HepG2 (cell line): ENCODE measurements at regions not wholly inside any gene's neighbourhood (a gene's known extent, or its start where the extent isn't known, plus 50 kb on each side); places are given as distances from the start of the nearest gene placed in this dataset.
A peak's percentile ranks its signal among the peaks of the same experiment; 100 is the strongest.

Experiments used
- CBFB ChIP-seq: sonication (generic); formaldehyde crosslinking; IDR thresholded peaks from 2 replicates; pipeline ENCODE4 v1.4.0; 2020; ENCODE audit warnings: missing genetic modification reagents
- KAT7 ChIP-seq: IDR thresholded peaks from 2 replicates; pipeline ENCODE4 v1.6.1; 2018; ENCODE audit warnings: borderline replicate concordance, missing compliant biosample characterization
- RFXAP ChIP-seq: sonication (generic); formaldehyde crosslinking; IDR thresholded peaks from 2 replicates; pipeline ENCODE4 v1.4.0; 2020; ENCODE audit warnings: missing genetic modification reagents, borderline replicate concordance
- SIN3A ChIP-seq: IDR thresholded peaks from 2 replicates; pipeline ENCODE4 v1.6.1; 2011; ENCODE audit warnings: low read depth, mild to moderate bottlenecking, control low read depth, low read length, borderline replicate concordance
- SRF ChIP-seq: IDR thresholded peaks from 2 replicates; pipeline ENCODE4 v1.6.1; 2011; ENCODE audit warnings: mild to moderate bottlenecking, low read depth, low read length, moderate library complexity
- ZNF468 ChIP-seq: sonication (generic); formaldehyde crosslinking; IDR thresholded peaks from 2 replicates; pipeline ENCODE4 v1.8.0; 2022; ENCODE audit warnings: mild to moderate bottlenecking, moderate library complexity, missing genetic modification reagents
- ZZZ3 ChIP-seq: sonication (generic); formaldehyde crosslinking; IDR thresholded peaks from 2 replicates; pipeline ENCODE4 v1.4.0; 2020; ENCODE audit warnings: missing genetic modification reagents, mild to moderate bottlenecking, borderline replicate concordance
- TF ChIP-seq, protein P1 (sequence below), 2 experiments: IDR thresholded peaks; 2 replicates each; pipeline ENCODE4 v1.6.1; 2011 to 2012; ENCODE audit warnings: low read length in 2 of 2, borderline replicate concordance in 1 of 2, low read depth in 1 of 2, mild to moderate bottlenecking in 1 of 2, moderate library complexity in 1 of 2
- TF ChIP-seq, protein P2 (sequence below): sonication (generic); formaldehyde crosslinking; IDR thresholded peaks from 2 replicates; pipeline ENCODE4 v1.4.0; 2020; ENCODE audit warnings: missing genetic modification reagents, borderline replicate concordance
- TF ChIP-seq, protein P3 (sequence below): sonication (generic); formaldehyde crosslinking; IDR thresholded peaks from 2 replicates; pipeline ENCODE4 v1.4.0; 2020; ENCODE audit warnings: missing genetic modification reagents, borderline replicate concordance
- TF ChIP-seq, protein P4 (sequence below): sonication (generic); formaldehyde crosslinking; IDR thresholded peaks from 2 replicates; pipeline ENCODE4 v1.9.0; 2021; ENCODE audit warnings: missing genetic modification reagents, borderline replicate concordance
- TF ChIP-seq, protein P5 (sequence below): sonication (generic); formaldehyde crosslinking; IDR thresholded peaks from 2 replicates; pipeline ENCODE4 v1.5.0; 2020; ENCODE audit warnings: missing genetic modification reagents
- TF ChIP-seq, protein P6 (sequence below): sonication (generic); formaldehyde crosslinking; conservative IDR thresholded peaks from 2 replicates; pipeline ENCODE4 v1.4.0; 2020; ENCODE audit warnings: missing genetic modification reagents

DNA sequence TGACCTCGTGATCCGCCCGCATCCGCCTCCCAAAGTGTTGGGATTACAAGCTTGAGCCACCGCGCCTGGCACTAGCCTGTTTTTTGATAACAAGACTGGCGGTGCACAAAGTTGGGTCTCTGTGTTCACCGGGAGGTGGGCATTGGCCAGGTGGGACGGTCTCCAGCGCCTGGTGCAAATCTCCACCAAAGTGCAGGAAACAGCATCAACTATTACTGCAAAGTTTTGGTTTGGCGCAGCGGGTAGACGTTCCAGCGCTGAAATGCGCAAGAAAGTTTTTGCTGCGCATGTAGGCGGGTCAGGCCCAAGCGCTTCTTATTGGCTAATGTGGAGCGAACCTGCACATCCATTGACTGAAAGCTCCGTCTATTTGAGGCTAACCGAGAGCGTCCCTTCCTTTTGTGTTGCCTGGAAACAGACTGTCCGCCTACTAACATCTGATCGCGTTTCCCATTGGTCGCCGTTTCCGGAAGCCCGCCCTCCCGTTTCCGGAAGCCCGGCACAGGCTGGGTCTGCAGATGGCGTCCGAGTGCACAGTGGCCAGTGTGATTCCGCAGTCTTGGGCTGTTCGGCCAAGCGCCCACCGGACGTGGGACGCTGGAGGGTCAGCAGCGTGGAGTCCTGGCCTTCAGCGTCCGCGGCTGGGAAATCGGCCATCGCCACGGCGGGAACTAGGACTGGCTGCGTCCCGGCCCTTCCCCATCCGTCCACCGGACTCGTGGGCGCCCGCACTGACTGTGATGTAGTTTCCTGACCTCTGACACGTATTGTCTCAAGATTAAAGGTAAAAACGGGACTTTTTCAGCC lies 53.3 kb upstream of the ZNF527 start (continued):
- TF ChIP-seq, protein P1, sequence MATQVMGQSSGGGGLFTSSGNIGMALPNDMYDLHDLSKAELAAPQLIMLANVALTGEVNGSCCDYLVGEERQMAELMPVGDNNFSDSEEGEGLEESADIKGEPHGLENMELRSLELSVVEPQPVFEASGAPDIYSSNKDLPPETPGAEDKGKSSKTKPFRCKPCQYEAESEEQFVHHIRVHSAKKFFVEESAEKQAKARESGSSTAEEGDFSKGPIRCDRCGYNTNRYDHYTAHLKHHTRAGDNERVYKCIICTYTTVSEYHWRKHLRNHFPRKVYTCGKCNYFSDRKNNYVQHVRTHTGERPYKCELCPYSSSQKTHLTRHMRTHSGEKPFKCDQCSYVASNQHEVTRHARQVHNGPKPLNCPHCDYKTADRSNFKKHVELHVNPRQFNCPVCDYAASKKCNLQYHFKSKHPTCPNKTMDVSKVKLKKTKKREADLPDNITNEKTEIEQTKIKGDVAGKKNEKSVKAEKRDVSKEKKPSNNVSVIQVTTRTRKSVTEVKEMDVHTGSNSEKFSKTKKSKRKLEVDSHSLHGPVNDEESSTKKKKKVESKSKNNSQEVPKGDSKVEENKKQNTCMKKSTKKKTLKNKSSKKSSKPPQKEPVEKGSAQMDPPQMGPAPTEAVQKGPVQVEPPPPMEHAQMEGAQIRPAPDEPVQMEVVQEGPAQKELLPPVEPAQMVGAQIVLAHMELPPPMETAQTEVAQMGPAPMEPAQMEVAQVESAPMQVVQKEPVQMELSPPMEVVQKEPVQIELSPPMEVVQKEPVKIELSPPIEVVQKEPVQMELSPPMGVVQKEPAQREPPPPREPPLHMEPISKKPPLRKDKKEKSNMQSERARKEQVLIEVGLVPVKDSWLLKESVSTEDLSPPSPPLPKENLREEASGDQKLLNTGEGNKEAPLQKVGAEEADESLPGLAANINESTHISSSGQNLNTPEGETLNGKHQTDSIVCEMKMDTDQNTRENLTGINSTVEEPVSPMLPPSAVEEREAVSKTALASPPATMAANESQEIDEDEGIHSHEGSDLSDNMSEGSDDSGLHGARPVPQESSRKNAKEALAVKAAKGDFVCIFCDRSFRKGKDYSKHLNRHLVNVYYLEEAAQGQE (IDR thresholded peaks at IDR 0.05; ENCODE audit: borderline replicate concordance in 1 of 2, low read depth in 1 of 2, low read length in 2 of 2): peak in 1 of 2 experiments; percentile 50; a peak in 1 of 4 replicates
- no peak for TF ChIP-seq ZNF468
- TF ChIP-seq, protein P2, sequence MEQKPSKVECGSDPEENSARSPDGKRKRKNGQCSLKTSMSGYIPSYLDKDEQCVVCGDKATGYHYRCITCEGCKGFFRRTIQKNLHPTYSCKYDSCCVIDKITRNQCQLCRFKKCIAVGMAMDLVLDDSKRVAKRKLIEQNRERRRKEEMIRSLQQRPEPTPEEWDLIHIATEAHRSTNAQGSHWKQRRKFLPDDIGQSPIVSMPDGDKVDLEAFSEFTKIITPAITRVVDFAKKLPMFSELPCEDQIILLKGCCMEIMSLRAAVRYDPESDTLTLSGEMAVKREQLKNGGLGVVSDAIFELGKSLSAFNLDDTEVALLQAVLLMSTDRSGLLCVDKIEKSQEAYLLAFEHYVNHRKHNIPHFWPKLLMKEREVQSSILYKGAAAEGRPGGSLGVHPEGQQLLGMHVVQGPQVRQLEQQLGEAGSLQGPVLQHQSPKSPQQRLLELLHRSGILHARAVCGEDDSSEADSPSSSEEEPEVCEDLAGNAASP (CRISPR knock-in tag): no peak
- TF ChIP-seq ZZZ3 (CRISPR knock-in tag): peak; percentile 27; the same call in 1 of the 2 replicates
- no peak; the same call in 1 of the 2 replicates for TF ChIP-seq SRF
- TF ChIP-seq, protein P3, sequence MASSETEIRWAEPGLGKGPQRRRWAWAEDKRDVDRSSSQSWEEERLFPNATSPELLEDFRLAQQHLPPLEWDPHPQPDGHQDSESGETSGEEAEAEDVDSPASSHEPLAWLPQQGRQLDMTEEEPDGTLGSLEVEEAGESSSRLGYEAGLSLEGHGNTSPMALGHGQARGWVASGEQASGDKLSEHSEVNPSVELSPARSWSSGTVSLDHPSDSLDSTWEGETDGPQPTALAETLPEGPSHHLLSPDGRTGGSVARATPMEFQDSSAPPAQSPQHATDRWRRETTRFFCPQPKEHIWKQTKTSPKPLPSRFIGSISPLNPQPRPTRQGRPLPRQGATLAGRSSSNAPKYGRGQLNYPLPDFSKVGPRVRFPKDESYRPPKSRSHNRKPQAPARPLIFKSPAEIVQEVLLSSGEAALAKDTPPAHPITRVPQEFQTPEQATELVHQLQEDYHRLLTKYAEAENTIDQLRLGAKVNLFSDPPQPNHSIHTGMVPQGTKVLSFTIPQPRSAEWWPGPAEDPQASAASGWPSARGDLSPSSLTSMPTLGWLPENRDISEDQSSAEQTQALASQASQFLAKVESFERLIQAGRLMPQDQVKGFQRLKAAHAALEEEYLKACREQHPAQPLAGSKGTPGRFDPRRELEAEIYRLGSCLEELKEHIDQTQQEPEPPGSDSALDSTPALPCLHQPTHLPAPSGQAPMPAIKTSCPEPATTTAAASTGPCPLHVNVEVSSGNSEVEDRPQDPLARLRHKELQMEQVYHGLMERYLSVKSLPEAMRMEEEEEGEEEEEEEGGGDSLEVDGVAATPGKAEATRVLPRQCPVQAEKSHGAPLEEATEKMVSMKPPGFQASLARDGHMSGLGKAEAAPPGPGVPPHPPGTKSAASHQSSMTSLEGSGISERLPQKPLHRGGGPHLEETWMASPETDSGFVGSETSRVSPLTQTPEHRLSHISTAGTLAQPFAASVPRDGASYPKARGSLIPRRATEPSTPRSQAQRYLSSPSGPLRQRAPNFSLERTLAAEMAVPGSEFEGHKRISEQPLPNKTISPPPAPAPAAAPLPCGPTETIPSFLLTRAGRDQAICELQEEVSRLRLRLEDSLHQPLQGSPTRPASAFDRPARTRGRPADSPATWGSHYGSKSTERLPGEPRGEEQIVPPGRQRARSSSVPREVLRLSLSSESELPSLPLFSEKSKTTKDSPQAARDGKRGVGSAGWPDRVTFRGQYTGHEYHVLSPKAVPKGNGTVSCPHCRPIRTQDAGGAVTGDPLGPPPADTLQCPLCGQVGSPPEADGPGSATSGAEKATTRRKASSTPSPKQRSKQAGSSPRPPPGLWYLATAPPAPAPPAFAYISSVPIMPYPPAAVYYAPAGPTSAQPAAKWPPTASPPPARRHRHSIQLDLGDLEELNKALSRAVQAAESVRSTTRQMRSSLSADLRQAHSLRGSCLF: no peak
- 0 out of 2 replicates have a peak, but pooled peaks have one; percentile 41 for TF ChIP-seq CBFB (CRISPR knock-in tag)
- TF ChIP-seq, protein P4, sequence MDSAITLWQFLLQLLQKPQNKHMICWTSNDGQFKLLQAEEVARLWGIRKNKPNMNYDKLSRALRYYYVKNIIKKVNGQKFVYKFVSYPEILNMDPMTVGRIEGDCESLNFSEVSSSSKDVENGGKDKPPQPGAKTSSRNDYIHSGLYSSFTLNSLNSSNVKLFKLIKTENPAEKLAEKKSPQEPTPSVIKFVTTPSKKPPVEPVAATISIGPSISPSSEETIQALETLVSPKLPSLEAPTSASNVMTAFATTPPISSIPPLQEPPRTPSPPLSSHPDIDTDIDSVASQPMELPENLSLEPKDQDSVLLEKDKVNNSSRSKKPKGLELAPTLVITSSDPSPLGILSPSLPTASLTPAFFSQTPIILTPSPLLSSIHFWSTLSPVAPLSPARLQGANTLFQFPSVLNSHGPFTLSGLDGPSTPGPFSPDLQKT (CRISPR knock-in tag): no peak
- TF ChIP-seq, protein P5, sequence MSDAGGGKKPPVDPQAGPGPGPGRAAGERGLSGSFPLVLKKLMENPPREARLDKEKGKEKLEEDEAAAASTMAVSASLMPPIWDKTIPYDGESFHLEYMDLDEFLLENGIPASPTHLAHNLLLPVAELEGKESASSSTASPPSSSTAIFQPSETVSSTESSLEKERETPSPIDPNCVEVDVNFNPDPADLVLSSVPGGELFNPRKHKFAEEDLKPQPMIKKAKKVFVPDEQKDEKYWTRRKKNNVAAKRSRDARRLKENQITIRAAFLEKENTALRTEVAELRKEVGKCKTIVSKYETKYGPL (CRISPR knock-in tag): no peak
- TF ChIP-seq, protein P6, sequence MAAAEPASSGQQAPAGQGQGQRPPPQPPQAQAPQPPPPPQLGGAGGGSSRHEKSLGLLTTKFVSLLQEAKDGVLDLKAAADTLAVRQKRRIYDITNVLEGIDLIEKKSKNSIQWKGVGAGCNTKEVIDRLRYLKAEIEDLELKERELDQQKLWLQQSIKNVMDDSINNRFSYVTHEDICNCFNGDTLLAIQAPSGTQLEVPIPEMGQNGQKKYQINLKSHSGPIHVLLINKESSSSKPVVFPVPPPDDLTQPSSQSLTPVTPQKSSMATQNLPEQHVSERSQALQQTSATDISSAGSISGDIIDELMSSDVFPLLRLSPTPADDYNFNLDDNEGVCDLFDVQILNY: no peak
- TF ChIP-seq RFXAP (CRISPR knock-in tag): no peak
- TF ChIP-seq KAT7: peak; percentile 63
- TF ChIP-seq SIN3A: peak; percentile 82; the same call in 1 of the 2 replicates
